RWPE2 (cell line): ENCODE measurements at regions not wholly inside any gene's neighbourhood (a gene's known extent, or its start where the extent isn't known, plus 50 kb on each side); places are given as distances from the start of the nearest gene placed in this dataset.

Source experiments
- ATAC-seq: fragments of 200-7000 bp; cut with Tn5 transposase; 3 replicates; pipeline ENCODE4 v1.9.1; 2021; ENCODE audit warnings: low read depth
- DNase-seq: peaks from one replicate; pipeline ENCODE4 v3.0.0-alpha.2; 2020; ENCODE audit warnings: low spot score
- H3K27ac ChIP-seq: fragments of 450-650 bp; 2 replicates; pipeline ENCODE4 v1.5.1; 2017; ENCODE audit warnings: mild to moderate bottlenecking; ENCODE audit not compliant: poor library complexity, severe bottlenecking
- H3K27me3 ChIP-seq: fragments of 250-450 bp; sonication (Bioruptor Pico); 2 replicates; pipeline ENCODE4 v1.5.1; 2021; ENCODE audit warnings: mild to moderate bottlenecking, moderate library complexity; ENCODE audit not compliant: insufficient read depth, poor library complexity, severe bottlenecking
- H3K36me3 ChIP-seq: fragments of 250-450 bp; sonication (Bioruptor Pico); 2 replicates; pipeline ENCODE4 v1.5.1; 2020; ENCODE audit warnings: low read depth, mild to moderate bottlenecking, moderate library complexity
- H3K4me1 ChIP-seq: fragments of 250-450 bp; sonication (Bioruptor Pico); 2 replicates; pipeline ENCODE4 v1.5.1; 2021; ENCODE audit warnings: mild to moderate bottlenecking, moderate library complexity; ENCODE audit not compliant: insufficient read depth, poor library complexity, severe bottlenecking
- H3K4me3 ChIP-seq: fragments of 250-450 bp; sonication (Bioruptor Pico); 2 replicates; pipeline ENCODE4 v1.5.1; 2021; ENCODE audit warnings: mild to moderate bottlenecking, moderate library complexity; ENCODE audit not compliant: severe bottlenecking
- H3K9me3 ChIP-seq: fragments of 250-450 bp; sonication (Bioruptor Pico); 2 replicates; pipeline ENCODE4 v1.5.1; 2021; ENCODE audit warnings: mild to moderate bottlenecking, moderate library complexity; ENCODE audit not compliant: severe bottlenecking
- TF ChIP-seq, protein P1 (sequence below): fragments of 450-650 bp; IDR thresholded peaks from one replicate; pipeline ENCODE4 v1.5.1; 2017; ENCODE audit warnings: mild to moderate bottlenecking, moderate library complexity; ENCODE audit not compliant: poor library complexity, severe bottlenecking

DNA sequence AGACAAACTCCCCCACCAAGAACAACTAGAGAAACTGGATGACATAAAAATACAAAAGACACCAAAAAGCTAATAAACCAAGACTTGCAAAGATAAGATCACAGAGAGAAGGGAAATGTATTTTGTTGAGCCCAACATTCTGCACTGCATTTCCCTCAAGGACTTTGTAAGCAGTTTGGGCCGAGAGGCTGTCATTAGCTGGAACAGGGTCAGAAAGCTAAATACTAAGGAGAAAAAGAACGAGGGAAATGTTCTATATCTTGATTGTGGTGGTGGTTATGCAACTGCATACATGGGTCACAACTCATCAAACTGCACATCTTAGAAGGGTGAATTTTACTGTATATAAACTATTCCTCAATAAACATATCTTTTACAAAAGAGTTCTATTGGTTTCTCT lies 315.0 kb downstream of the IPMK start:
- Histone ChIP-seq H3K4me1 (no peaks in the 10 kb centered on the region), H3K9me3 (no peaks in the 10 kb centered on the region)

DNA sequence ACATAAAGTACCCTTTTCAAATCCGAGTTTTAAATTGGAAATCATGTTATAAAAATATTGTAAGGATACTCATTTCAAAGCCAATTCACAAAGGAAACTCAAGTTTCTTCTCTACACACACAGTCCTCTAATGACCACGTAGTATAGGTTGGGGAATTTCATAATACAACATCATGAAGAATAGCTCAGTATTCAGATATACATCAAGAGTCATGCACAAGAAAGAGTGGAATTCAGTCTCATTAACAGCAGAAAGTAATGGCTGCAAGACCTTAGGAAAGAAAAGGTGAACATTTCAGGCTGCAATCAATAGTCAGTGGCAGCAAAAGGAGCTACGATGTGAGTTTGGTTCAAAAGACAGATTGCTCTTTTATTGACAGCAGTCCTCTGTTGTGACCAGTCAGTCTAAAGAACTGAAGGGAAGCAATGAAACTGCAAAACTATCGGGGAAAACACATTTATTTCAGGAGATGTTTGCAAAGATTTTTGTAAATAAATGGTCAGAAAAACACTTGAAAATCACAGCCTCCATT lies 317.2 kb downstream of the IPMK start:
- TF ChIP-seq, protein P1, sequence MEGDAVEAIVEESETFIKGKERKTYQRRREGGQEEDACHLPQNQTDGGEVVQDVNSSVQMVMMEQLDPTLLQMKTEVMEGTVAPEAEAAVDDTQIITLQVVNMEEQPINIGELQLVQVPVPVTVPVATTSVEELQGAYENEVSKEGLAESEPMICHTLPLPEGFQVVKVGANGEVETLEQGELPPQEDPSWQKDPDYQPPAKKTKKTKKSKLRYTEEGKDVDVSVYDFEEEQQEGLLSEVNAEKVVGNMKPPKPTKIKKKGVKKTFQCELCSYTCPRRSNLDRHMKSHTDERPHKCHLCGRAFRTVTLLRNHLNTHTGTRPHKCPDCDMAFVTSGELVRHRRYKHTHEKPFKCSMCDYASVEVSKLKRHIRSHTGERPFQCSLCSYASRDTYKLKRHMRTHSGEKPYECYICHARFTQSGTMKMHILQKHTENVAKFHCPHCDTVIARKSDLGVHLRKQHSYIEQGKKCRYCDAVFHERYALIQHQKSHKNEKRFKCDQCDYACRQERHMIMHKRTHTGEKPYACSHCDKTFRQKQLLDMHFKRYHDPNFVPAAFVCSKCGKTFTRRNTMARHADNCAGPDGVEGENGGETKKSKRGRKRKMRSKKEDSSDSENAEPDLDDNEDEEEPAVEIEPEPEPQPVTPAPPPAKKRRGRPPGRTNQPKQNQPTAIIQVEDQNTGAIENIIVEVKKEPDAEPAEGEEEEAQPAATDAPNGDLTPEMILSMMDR, result no peak
- no peak for DNase-seq
- H3K4me3 ChIP-seq, result no peak overlapping the region
- ATAC-seq, result no peak
- no peaks in the 10 kb centered on the region for H3K4me1 ChIP-seq
- no peaks in the 10 kb centered on the region for H3K9me3 ChIP-seq
- H3K36me3 ChIP-seq, result no peaks in the 10 kb centered on the region
- H3K27me3 ChIP-seq, result no peaks in the 10 kb centered on the region
- no peak overlapping the region for H3K27ac ChIP-seq

More for the DNA sequence above, 315.0 kb downstream of the IPMK start:
- Histone ChIP-seq H3K36me3 (no peaks in the 10 kb centered on the region), H3K4me3 (no peak overlapping the region), H3K27ac (no peak overlapping the region), H3K27me3 (no peaks in the 10 kb centered on the region)
- no peak for ATAC-seq
- TF ChIP-seq, protein P1, result no peak
- no peak for DNase-seq

DNA sequence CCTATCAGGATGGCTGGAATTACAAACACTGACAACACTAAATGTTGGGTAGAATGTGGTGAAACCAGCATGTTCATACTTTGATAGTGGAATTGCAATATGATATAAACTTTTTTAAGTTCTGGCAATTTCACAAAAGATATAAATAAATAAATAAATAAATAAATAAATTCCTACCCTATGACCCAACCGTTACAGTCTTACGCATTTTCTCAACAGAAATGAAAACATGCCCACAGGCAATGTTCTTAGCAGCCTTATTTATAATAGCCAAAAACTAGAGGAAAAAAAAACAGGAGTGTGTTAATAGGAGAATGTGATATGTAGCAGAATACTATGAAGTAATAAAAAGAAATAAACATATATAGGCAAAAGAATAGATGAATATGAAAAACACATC lies 318.9 kb downstream of the IPMK start:
- H3K4me1 ChIP-seq, result no peaks in the 10 kb centered on the region
- ATAC-seq (no peak), DNase-seq (no peak)
- no peak overlapping the region for H3K27ac ChIP-seq
- no peak overlapping the region for H3K4me3 ChIP-seq
- H3K9me3 ChIP-seq, result no peaks in the 10 kb centered on the region
- no peaks in the 10 kb centered on the region for H3K27me3 ChIP-seq
- TF ChIP-seq, protein P1, result no peak
- no peaks in the 10 kb centered on the region for H3K36me3 ChIP-seq

DNA sequence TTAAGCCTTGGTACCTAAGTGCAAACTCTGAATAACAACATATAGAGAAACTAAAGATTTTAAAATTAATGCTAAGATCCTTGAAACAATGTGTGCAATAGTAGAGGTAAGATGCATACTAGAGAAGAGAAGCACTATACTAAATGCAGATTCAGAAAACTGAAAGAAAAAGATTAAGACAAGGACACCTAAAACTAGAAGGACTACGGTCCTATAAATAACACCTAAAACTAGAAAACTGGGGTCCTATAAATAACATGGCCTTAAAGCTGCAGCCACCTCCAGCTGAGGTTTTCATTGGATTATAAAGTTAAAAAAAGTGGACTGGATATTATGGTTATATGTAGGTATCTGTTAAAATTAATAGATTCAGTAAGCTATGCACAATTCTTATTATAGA lies 320.9 kb downstream of the IPMK start:
- Histone ChIP-seq H3K4me3 (no peak overlapping the region), H3K36me3 (no peaks in the 10 kb centered on the region), H3K4me1 (no peaks in the 10 kb centered on the region), H3K27ac (no peak overlapping the region), H3K27me3 (no peaks in the 10 kb centered on the region), H3K9me3 (no peaks in the 10 kb centered on the region)
- no peak for ATAC-seq
- TF ChIP-seq, protein P1, result no peak
- no peak for DNase-seq

DNA sequence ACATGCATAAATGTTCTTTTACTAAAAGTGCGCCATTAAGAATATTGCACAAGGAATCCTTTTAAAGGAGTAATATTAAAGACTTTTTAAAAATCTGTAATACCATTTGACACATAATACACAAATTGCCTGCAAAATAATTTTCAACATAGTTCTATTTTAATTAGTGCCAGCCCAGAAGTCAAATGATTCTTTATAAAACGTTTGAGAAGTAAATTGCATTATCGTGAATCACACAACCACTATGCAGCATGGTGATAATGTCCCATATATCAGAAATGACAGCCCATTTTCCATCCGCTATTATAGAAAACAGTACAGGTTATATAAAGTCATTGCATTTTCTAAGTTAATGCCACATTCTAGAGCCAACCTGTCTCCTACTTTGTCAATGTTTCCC lies 324.0 kb downstream of the IPMK start:
- no peaks in the 10 kb centered on the region for H3K27me3 ChIP-seq
- DNase-seq (no peak), ATAC-seq (no peak)
- H3K9me3 ChIP-seq, result no peaks in the 10 kb centered on the region
- no peaks in the 10 kb centered on the region for H3K36me3 ChIP-seq
- H3K4me1 ChIP-seq, result no peaks in the 10 kb centered on the region
- no peak overlapping the region for H3K27ac ChIP-seq
- TF ChIP-seq, protein P1, result no peak
- no peak overlapping the region for H3K4me3 ChIP-seq
